ENCODE measurements at regions not wholly inside any gene's neighbourhood (a gene's known extent, or its start where the extent isn't known, plus 50 kb on each side); places are given as distances from the start of the nearest gene placed in this dataset.

- TF ChIP-seq ESRRG (CRISPR knock-in tag; IDR thresholded peaks at IDR 0.05): no peak
- TF ChIP-seq CREB5 (CRISPR knock-in tag; IDR thresholded peaks at IDR 0.05; ENCODE audit: low read depth): no peak
- no peak for TF ChIP-seq SNAI2 (CRISPR knock-in tag; IDR thresholded peaks at IDR 0.05)
- no peak for TF ChIP-seq POU6F1 (CRISPR knock-in tag; IDR thresholded peaks at IDR 0.05; ENCODE audit: borderline replicate concordance, low read depth)
- TF ChIP-seq ZNF8 (CRISPR knock-in tag; IDR thresholded peaks at IDR 0.05): no peak
- no peak for TF ChIP-seq TCF4 (CRISPR knock-in tag; IDR thresholded peaks at IDR 0.05; ENCODE audit: borderline replicate concordance)
- no peak for TF ChIP-seq ZFP3 (CRISPR knock-in tag; IDR thresholded peaks at IDR 0.05)
- no peak for TF ChIP-seq OSR1 (CRISPR knock-in tag; IDR thresholded peaks at IDR 0.05)
- no peak for TF ChIP-seq ZNF70 (CRISPR knock-in tag; IDR thresholded peaks at IDR 0.05)
- TF ChIP-seq, protein P1, sequence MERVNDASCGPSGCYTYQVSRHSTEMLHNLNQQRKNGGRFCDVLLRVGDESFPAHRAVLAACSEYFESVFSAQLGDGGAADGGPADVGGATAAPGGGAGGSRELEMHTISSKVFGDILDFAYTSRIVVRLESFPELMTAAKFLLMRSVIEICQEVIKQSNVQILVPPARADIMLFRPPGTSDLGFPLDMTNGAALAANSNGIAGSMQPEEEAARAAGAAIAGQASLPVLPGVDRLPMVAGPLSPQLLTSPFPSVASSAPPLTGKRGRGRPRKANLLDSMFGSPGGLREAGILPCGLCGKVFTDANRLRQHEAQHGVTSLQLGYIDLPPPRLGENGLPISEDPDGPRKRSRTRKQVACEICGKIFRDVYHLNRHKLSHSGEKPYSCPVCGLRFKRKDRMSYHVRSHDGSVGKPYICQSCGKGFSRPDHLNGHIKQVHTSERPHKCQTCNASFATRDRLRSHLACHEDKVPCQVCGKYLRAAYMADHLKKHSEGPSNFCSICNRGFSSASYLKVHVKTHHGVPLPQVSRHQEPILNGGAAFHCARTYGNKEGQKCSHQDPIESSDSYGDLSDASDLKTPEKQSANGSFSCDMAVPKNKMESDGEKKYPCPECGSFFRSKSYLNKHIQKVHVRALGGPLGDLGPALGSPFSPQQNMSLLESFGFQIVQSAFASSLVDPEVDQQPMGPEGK (CRISPR knock-in tag; IDR thresholded peaks at IDR 0.05; ENCODE audit: borderline replicate concordance): no peak
Observed at GRCh38 chr14:44662250-44662891, 155.3 kb upstream of the FSCB start.

All from SK-N-SH treated with all-trans-retinoic acid at 6 μM for 48 hours (cell line).